Parathyroid adenoma (tissue), 2 donors: ENCODE measurements at regions not wholly inside any gene's neighbourhood (a gene's known extent, or its start where the extent isn't known, plus 50 kb on each side); places are given as distances from the start of the nearest gene placed in this dataset.
A peak's percentile ranks its signal among the peaks of the same experiment; 100 is the strongest.

ENCODE experiments used
- H2AFZ ChIP-seq: fragments of 300-600 bp; sonication (generic); one replicate; pipeline ENCODE4 v1.7.0; 2017; ENCODE audit warnings: antibody characterized with exemption, mild to moderate bottlenecking
- H3K27ac ChIP-seq: fragments of 300-600 bp; sonication (generic); one replicate; pipeline ENCODE4 v1.7.0; 2017
- H3K27me3 ChIP-seq: fragments of 300-600 bp; sonication (generic); one replicate; pipeline ENCODE4 v1.7.0; 2017; ENCODE audit warnings: low read length; ENCODE audit not compliant: control insufficient read depth, insufficient read depth
- H3K36me3 ChIP-seq: fragments of 300-600 bp; sonication (generic); one replicate; pipeline ENCODE4 v1.7.0; 2017; ENCODE audit warnings: low read length; ENCODE audit not compliant: control insufficient read depth, insufficient read depth
- H3K4me1 ChIP-seq: fragments of 300-600 bp; sonication (generic); one replicate; pipeline ENCODE4 v1.7.0; 2017; ENCODE audit warnings: control low read depth
- H3K4me2 ChIP-seq: fragments of 300-600 bp; sonication (generic); one replicate; pipeline ENCODE4 v1.7.0; 2017; ENCODE audit warnings: low read length
- H3K4me3 ChIP-seq: fragments of 300-600 bp; sonication (generic); one replicate; pipeline ENCODE4 v1.7.0; 2017; ENCODE audit warnings: low read depth, low read length
- H3K79me2 ChIP-seq: fragments of 300-600 bp; sonication (generic); one replicate; pipeline ENCODE4 v1.7.0; 2017; ENCODE audit warnings: control low read depth
- H3K9ac ChIP-seq: fragments of 300-600 bp; sonication (generic); one replicate; pipeline ENCODE4 v1.7.0; 2017; ENCODE audit warnings: mild to moderate bottlenecking
- H3K9me3 ChIP-seq: fragments of 300-600 bp; sonication (generic); one replicate; pipeline ENCODE4 v1.7.0; 2017; ENCODE audit warnings: low read length; ENCODE audit not compliant: control insufficient read depth
- CTCF ChIP-seq: fragments of 300-600 bp; sonication (generic); IDR thresholded peaks from one replicate; pipeline ENCODE4 v1.7.0; 2017; ENCODE audit warnings: antibody characterized with exemption, mild to moderate bottlenecking
- donor health status: primary hyperparathyroidism.

- no peaks in the 10 kb centered on the region for H3K27me3 ChIP-seq
- H3K4me3 ChIP-seq: no peak overlapping the region
- H3K9me3 ChIP-seq: no peaks in the 10 kb centered on the region
- H3K9ac ChIP-seq: no peak overlapping the region
- no peak overlapping the region for H3K4me2 ChIP-seq
- H3K79me2 ChIP-seq: no peaks in the 10 kb centered on the region
- H2AFZ ChIP-seq: no peak overlapping the region
- TF ChIP-seq CTCF: no peak
- H3K36me3 ChIP-seq: no peaks in the 10 kb centered on the region
- H3K4me1 ChIP-seq: peaks cover 43% of the 10 kb centered on the region
- no peak overlapping the region for H3K27ac ChIP-seq
Measured at GRCh38 chr14:65234752-65235361, 132.5 kb upstream of the MAX start.

- Histone ChIP-seq H3K4me3 (no peak overlapping the region), H3K27ac (peak overlapping the region; percentile 51), H3K27me3 (no peaks in the 10 kb centered on the region), H2AFZ (peak overlapping the region; percentile 60), H3K79me2 (no peaks in the 10 kb centered on the region), H3K4me2 (no peak overlapping the region), H3K36me3 (no peaks in the 10 kb centered on the region), H3K9ac (no peak overlapping the region), H3K4me1 (peaks cover 35% of the 10 kb centered on the region), H3K9me3 (no peaks in the 10 kb centered on the region)
- no peak for TF ChIP-seq CTCF
Measured at GRCh38 chr14:65237023-65237814, 134.9 kb upstream of the MAX start.

- no peak for TF ChIP-seq CTCF
- no peaks in the 10 kb centered on the region for H3K27me3 ChIP-seq
- no peaks in the 10 kb centered on the region for H3K79me2 ChIP-seq
- H3K4me1 ChIP-seq: peaks cover 35% of the 10 kb centered on the region
- H3K27ac ChIP-seq: peak overlapping the region; percentile 51
- no peak overlapping the region for H3K4me3 ChIP-seq
- no peaks in the 10 kb centered on the region for H3K36me3 ChIP-seq
- peak overlapping the region; percentile 60 for H2AFZ ChIP-seq
- no peak overlapping the region for H3K4me2 ChIP-seq
- no peak overlapping the region for H3K9ac ChIP-seq
- no peaks in the 10 kb centered on the region for H3K9me3 ChIP-seq
Measured at GRCh38 chr14:65237941-65238340, 135.6 kb upstream of the MAX start.

- Histone ChIP-seq H3K4me2 (no peak overlapping the region), H3K9ac (no peak overlapping the region), H3K27ac (peak overlapping the region; percentile 51), H3K9me3 (no peaks in the 10 kb centered on the region), H3K27me3 (no peaks in the 10 kb centered on the region), H3K36me3 (no peaks in the 10 kb centered on the region), H3K4me3 (no peak overlapping the region), H3K79me2 (no peaks in the 10 kb centered on the region), H2AFZ (peak overlapping the region; percentile 74), H3K4me1 (peaks cover 35% of the 10 kb centered on the region)
- TF ChIP-seq CTCF: no peak
Measured at GRCh38 chr14:65238456-65238855, 136.1 kb upstream of the MAX start.
